ENCODE measurements at regions not wholly inside any gene's neighbourhood (a gene's known extent, or its start where the extent isn't known, plus 50 kb on each side); places are given as distances from the start of the nearest gene placed in this dataset.

DNA sequence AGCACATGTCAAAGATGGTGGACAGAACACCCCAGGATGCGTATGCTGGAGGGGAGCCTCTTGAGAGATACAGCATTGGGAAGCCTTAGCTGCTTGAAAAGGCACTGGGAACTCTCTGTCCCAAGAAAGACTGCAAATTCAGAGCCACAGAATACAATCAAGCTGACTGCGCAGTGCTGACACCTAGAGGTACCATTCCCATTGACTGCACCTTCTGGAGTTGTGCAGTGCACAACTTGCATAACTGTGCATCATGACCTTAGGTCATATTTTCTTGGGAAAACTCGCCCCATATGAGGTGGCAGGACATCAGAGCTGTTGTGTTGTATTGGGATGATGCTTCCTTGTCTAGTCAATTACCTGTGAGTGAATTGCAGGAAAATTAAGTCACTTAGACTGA is 646.5 kb upstream of the NOX3 start:
- H2BK5ac ChIP-seq (ENCODE audit: low read depth, low read length, poor library complexity, severe bottlenecking): no peak overlapping the region
- H3K36me3 ChIP-seq (ENCODE audit: control insufficient read depth, insufficient read depth, low read length): no peaks in the 10 kb centered on the region

More for the DNA sequence above, 646.5 kb upstream of the NOX3 start:
- Histone ChIP-seq H3K27ac (ENCODE audit: insufficient read depth, low read length) (no peak overlapping the region), H4K91ac (ENCODE audit: insufficient read depth, low read depth, low read length) (no peak overlapping the region; the same call in 1 of the 2 replicates), H3K23ac (ENCODE audit: low read depth, low read length) (no peak overlapping the region), H3K4ac (ENCODE audit: low read depth, low read length) (no peak overlapping the region), H4K5ac (ENCODE audit: low read depth, low read length) (peak overlapping the region; percentile 24; the same call in 1 of the 2 replicates), H3K9me3 (ENCODE audit: control insufficient read depth, insufficient read depth, low read length) (no peaks in the 10 kb centered on the region), H2AK9ac (replicated peaks; ENCODE audit: low read depth, low read length, poor library complexity) (no peak overlapping the region), H3K9me1 (ENCODE audit: insufficient read depth, low read length) (no peaks in the 10 kb centered on the region), H4K20me1 (ENCODE audit: insufficient read depth, low read length) (no peaks in the 10 kb centered on the region), H3K18ac (ENCODE audit: low read depth, low read length) (peak overlapping the region; percentile 8; the same call in 1 of the 2 replicates), H3K4me3 (ENCODE audit: insufficient read depth, low read depth, low read length) (no peak overlapping the region), H3K9ac (ENCODE audit: low read depth, low read length) (no peak overlapping the region), H2AFZ (replicated peaks; ENCODE audit: low read length, poor library complexity) (peak overlapping the region; percentile 12), H3K56ac (ENCODE audit: extremely low read depth, insufficient read depth, low read length) (no peak overlapping the region), H3K4me2 (ENCODE audit: low read depth, low read length) (no peak overlapping the region), H2BK20ac (ENCODE audit: low read depth, low read length) (no peak overlapping the region), H3K14ac (replicated peaks; ENCODE audit: low read depth, low read length) (no peak overlapping the region), H3K4me1 (ENCODE audit: control insufficient read depth, insufficient read depth, low read length) (no peaks in the 10 kb centered on the region), H2BK120ac (ENCODE audit: low read depth, low read length) (no peak overlapping the region), H2BK15ac (ENCODE audit: low read depth, low read length) (no peak overlapping the region), H4K8ac (ENCODE audit: low read depth in 2 of 2, low read length in 2 of 2) (no peak overlapping the region), H3K27me3 (ENCODE audit: control insufficient read depth, insufficient read depth, low read length) (no peaks in the 10 kb centered on the region), H2AK5ac (ENCODE audit: low read depth, low read length) (no peak overlapping the region), H3K79me1 (ENCODE audit: low read depth in 1 of 2, low read length in 2 of 2) (no peaks in the 10 kb centered on the region)
- ATAC-seq (ENCODE audit: low read depth) (peak; percentile 79; the same call in 1 of the 2 replicates), DNase-seq (peak; percentile 23)
- POLR2A ChIA-PET (ENCODE audit: unreplicated experiment): interaction anchor here (0.5 kb wide), 1 partner anchor 787 kb away, joined by 3 read pairs; no protein-coding TSS in a partner anchor
- in situ Hi-C loops (cut with MboI; ENCODE audit: low sequenced_read_pairs): no loop called here
- BruUV-seq (replicated peaks): no TSS peak
- WGBS, 2 experiments (ENCODE audit: extremely low coverage in 2 of 2, insufficient read length in 1 of 2): no CpG with 5 or more reads among the region's 3 CpGs
- intact Hi-C loops (cut with micrococcal nuclease): loop anchor here (10.0 kb wide), 1 partner anchor 297 kb away; no protein-coding TSS in a partner anchor
- CTCF ChIA-PET: interaction anchor here (0.5 to 1.3 kb wide), 2 partner anchors 24 to 852 kb away, joined by 3 to 5 read pairs; no protein-coding TSS in a partner anchor
- dilution Hi-C loops (cut with HindIII; ENCODE audit: low sequenced_read_pairs, unreplicated experiment): no loop called here
- TF ChIP-seq SMC3 (IDR thresholded peaks at IDR 0.05; ENCODE audit: low read depth, low read length) (peak; percentile 24; the same call in 1 of the 2 replicates), MAZ (IDR thresholded peaks at IDR 0.05; ENCODE audit: borderline replicate concordance, low read depth, low read length) (no peak), RFX5 (IDR thresholded peaks at IDR 0.05; ENCODE audit: low read depth, low read length) (no peak), RCOR1 (IDR thresholded peaks at IDR 0.05; ENCODE audit: insufficient replicate concordance, low read length) (no peak), CEBPB (IDR thresholded peaks at IDR 0.05; ENCODE audit: low read depth, low read length) (no peak), CHD1 (IDR thresholded peaks at IDR 0.05; ENCODE audit: low read depth, low read length) (no peak), MAFK (IDR thresholded peaks at IDR 0.05; ENCODE audit: low read depth, low read length) (no peak), FOS (IDR thresholded peaks at IDR 0.05; ENCODE audit: low read depth, low read length) (no peak), POLR2A (IDR thresholded peaks at IDR 0.05; ENCODE audit: low read depth, low read length) (no peak), RAD21 (IDR thresholded peaks at IDR 0.05; ENCODE audit: low read length) (peak; percentile 35; the same call in 1 of the 2 replicates), NFE2L2 (IDR thresholded peaks at IDR 0.05; ENCODE audit: low read depth, low read length) (no peak), MXI1 (IDR thresholded peaks at IDR 0.05; ENCODE audit: borderline replicate concordance, low read depth, low read length) (no peak), BHLHE40 (IDR thresholded peaks at IDR 0.05; ENCODE audit: low read depth, low read length) (no peak)
- TF ChIP-seq, protein P1, sequence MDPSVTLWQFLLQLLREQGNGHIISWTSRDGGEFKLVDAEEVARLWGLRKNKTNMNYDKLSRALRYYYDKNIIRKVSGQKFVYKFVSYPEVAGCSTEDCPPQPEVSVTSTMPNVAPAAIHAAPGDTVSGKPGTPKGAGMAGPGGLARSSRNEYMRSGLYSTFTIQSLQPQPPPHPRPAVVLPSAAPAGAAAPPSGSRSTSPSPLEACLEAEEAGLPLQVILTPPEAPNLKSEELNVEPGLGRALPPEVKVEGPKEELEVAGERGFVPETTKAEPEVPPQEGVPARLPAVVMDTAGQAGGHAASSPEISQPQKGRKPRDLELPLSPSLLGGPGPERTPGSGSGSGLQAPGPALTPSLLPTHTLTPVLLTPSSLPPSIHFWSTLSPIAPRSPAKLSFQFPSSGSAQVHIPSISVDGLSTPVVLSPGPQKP (IDR thresholded peaks at IDR 0.05; ENCODE audit: borderline replicate concordance, low read depth, low read length): no peak
- TF ChIP-seq, protein P2, sequence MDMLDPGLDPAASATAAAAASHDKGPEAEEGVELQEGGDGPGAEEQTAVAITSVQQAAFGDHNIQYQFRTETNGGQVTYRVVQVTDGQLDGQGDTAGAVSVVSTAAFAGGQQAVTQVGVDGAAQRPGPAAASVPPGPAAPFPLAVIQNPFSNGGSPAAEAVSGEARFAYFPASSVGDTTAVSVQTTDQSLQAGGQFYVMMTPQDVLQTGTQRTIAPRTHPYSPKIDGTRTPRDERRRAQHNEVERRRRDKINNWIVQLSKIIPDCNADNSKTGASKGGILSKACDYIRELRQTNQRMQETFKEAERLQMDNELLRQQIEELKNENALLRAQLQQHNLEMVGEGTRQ (IDR thresholded peaks at IDR 0.05; ENCODE audit: low read depth, low read length): no peak
- TF ChIP-seq, protein P3, sequence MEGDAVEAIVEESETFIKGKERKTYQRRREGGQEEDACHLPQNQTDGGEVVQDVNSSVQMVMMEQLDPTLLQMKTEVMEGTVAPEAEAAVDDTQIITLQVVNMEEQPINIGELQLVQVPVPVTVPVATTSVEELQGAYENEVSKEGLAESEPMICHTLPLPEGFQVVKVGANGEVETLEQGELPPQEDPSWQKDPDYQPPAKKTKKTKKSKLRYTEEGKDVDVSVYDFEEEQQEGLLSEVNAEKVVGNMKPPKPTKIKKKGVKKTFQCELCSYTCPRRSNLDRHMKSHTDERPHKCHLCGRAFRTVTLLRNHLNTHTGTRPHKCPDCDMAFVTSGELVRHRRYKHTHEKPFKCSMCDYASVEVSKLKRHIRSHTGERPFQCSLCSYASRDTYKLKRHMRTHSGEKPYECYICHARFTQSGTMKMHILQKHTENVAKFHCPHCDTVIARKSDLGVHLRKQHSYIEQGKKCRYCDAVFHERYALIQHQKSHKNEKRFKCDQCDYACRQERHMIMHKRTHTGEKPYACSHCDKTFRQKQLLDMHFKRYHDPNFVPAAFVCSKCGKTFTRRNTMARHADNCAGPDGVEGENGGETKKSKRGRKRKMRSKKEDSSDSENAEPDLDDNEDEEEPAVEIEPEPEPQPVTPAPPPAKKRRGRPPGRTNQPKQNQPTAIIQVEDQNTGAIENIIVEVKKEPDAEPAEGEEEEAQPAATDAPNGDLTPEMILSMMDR (conservative IDR thresholded peaks at IDR 0.05; ENCODE audit: low read depth, low read length): peak; percentile 36
